IgD-negative memory B cell (primary cell): ENCODE measurements at regions not wholly inside any gene's neighbourhood (a gene's known extent, or its start where the extent isn't known, plus 50 kb on each side); places are given as distances from the start of the nearest gene placed in this dataset.
"Not testable (repeated sequence)": the region's sequence is repeated elsewhere in the genome, so short reads cannot be mapped to it uniquely, and the experiment has no call there.

ENCODE experiments used
- H3K27ac Mint-ChIP-seq, 3 donors: one replicate each; pipeline ENCODE4 v1.8.0; 2020 to 2022; ENCODE audit warnings: mild to moderate bottlenecking in 3 of 3, mixed read lengths in 3 of 3, moderate library complexity in 1 of 3
- H3K27me3 Mint-ChIP-seq: one replicate; pipeline ENCODE4 v1.8.0; 2021; ENCODE audit warnings: mixed read lengths
- H3K36me3 Mint-ChIP-seq: one replicate; pipeline ENCODE4 v1.8.0; 2020; ENCODE audit warnings: mild to moderate bottlenecking, mixed read lengths
- H3K4me1 Mint-ChIP-seq, 3 donors: one replicate each; pipeline ENCODE4 v1.8.0; 2020 to 2022; ENCODE audit warnings: mixed read lengths in 3 of 3, mild to moderate bottlenecking in 1 of 3
- H3K4me3 Mint-ChIP-seq, 4 donors: one replicate each; pipeline ENCODE4 v1.8.0; 2020 to 2022; ENCODE audit warnings: mild to moderate bottlenecking in 4 of 4, mixed read lengths in 4 of 4, moderate library complexity in 3 of 4
- H3K9me3 Mint-ChIP-seq, 3 donors: one replicate each; pipeline ENCODE4 v1.8.0; 2020 to 2021; ENCODE audit warnings: mixed read lengths in 3 of 3, mild to moderate bottlenecking in 1 of 3

GRCh38 chr1:30525631-30525970, 197.8 kb downstream of the MATN1 start:
- no peak overlapping the region for H3K27ac Mint-ChIP-seq
- H3K27me3 Mint-ChIP-seq = peaks cover 13% of the 10 kb centered on the region
- no peaks in the 10 kb centered on the region for H3K36me3 Mint-ChIP-seq
- H3K9me3 Mint-ChIP-seq = peaks cover 0 to 2% (median 0%) of the 10 kb centered on the region in 3 donors
- peaks cover 0 to 2% (median 0%) of the 10 kb centered on the region in 3 donors for H3K4me1 Mint-ChIP-seq
- H3K4me3 Mint-ChIP-seq = no peak overlapping the region

DNA sequence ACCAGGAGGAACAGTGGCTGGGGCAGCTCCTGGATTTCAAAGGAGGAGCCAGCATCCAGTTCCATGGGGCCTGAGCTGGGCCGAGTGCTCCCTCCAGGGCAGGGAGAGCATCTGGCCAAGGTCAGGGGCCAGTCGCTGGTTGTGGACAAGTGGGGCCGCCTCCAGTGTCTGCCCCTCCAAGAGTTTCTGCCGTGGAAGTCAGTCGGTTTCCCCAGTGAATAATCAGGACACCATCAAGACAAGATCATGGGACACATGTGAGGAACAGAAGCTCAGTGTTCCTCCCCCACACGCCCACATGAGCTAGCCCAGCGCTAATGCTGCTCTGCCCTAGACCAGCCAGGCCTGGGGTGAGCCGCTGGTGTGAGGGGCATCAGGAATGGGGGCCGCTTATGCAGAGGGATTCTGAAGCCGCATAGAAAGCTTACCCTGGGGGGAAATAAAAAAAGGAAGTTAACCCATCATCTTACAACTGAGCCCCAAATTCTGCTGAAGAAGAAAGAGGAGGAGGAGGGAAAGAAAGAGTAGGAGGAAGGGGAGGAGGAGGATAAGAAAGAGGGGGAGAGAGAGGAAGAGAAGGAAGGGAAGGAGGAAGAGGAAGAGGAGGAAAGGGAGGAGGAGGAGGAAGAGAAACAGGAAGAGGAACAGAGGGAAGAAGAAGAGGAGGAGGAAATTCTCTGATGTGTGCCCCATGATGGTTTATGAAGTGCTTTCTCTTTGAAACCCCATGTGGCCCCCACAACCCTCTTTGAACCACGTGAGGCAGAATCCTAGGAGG, 198.4 kb downstream of the MATN1 start:
- H3K27ac Mint-ChIP-seq = no peak overlapping the region
- H3K36me3 Mint-ChIP-seq = no peaks in the 10 kb centered on the region
- H3K9me3 Mint-ChIP-seq = peaks cover 0 to 2% (median 0%) of the 10 kb centered on the region in 3 donors
- H3K4me1 Mint-ChIP-seq = peaks cover 0 to 2% (median 0%) of the 10 kb centered on the region in 3 donors
- peak overlapping the region in 1 of 4 donors; percentile 53 for H3K4me3 Mint-ChIP-seq
- peaks cover 13% of the 10 kb centered on the region for H3K27me3 Mint-ChIP-seq

GRCh38 chr1:30524025-30524555, 199.3 kb downstream of the MATN1 start:
- not testable (repeated sequence) for H3K9me3 Mint-ChIP-seq, H3K36me3 Mint-ChIP-seq, H3K27ac Mint-ChIP-seq, H3K4me1 Mint-ChIP-seq, H3K4me3 Mint-ChIP-seq
- peaks cover 13% of the 10 kb centered on the region for H3K27me3 Mint-ChIP-seq

DNA sequence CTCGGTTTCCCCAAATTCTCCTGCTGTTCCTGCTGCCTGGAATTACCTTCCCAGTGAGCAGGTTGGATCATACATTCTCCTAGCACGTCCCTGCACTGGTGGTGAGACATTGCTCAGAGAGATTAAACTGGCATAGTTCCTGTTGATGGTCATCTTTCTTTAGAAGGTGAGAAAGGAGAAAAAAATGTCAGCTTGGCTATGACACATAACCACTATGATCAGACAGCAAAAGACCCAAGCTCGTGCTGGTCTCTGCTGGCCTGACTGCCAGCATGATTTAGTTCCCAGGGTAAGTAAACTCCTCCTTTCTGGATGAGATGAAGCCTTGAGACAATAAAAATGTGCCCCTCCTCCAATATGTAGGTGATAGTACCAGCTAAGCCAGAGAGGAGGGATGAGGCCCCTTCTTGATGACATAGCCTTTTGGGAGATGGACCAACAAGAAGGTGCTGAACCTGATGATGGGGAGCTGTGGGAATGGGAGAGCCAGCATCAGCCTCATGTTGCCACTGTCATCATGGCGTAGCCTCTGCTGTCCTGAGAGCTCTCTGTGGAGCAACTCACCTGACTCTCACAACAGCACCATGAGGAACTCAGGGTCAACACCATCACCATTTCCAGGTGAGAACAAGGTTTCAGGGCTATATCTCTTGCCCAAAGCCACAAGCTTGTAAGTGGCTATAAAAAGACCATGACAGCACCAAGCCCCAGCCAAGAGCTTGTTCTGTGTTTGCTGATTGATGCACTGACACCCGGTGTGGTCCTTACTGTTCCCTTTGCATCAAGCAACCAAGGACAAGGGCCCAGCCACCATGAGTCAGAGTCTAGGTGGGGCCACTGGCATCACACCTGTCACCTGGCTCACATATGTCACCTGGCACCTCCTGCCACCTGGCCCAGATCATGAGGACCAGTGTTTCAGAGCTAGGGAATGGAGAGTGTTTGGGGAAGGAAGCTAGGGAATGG, 200.0 kb downstream of the MATN1 start:
- Mint-ChIP-seq H3K9me3 (peaks cover 0 to 2% (median 0%) of the 10 kb centered on the region in 3 donors), H3K36me3 (no peaks in the 10 kb centered on the region), H3K27me3 (peaks cover 13% of the 10 kb centered on the region), H3K27ac (no peak overlapping the region), H3K4me1 (peaks cover 0 to 2% (median 0%) of the 10 kb centered on the region in 3 donors), H3K4me3 (no peak overlapping the region)

DNA sequence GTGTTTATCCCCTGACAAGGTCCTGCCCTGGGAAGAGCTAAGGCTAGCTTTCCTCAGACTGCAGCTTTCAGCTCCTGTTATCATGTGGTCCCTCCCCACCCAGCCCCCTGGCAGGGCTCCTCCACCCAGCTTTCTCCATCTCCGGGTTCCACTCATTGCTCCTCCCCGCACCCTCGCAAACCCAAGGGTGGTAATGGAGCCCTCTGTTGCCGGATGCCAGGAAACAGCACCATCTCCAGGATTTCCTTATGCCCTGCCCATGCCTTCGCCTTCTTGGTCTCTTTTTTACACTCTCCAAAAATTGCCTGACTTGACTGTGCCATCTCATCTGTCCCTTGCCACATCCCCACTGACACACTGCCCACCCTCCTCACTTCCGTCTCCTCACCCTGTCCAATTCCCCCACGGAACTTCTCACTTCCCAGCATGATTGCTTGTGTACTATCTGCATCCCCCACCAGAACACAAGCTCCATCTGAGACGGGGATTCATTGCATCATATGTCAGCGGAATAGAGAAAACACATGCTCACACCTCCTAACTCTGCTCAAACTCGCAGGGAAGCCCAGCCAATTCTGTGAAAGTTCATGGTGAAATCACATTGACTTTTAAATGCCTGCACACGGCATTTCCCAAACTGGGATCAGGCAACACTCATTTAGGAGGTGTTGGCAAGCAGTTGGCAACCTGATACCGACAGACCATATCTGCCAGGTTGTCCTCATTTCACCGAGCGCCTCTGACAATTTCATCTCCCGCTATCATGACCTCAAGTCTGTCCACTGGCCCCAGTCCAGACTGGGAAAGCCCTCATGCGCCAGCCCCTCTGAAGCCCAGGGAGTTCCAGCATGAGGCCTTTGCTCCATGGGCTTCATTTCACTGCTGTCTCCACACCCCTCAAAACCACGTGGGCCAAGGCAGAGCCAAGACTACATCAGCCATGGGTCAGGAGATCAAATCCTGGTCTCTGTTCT, 201.1 kb downstream of the MATN1 start:
- no peak overlapping the region for H3K4me3 Mint-ChIP-seq
- peaks cover 0 to 2% (median 0%) of the 10 kb centered on the region in 3 donors for H3K9me3 Mint-ChIP-seq
- no peaks in the 10 kb centered on the region for H3K36me3 Mint-ChIP-seq
- peaks cover 13% of the 10 kb centered on the region for H3K27me3 Mint-ChIP-seq
- H3K27ac Mint-ChIP-seq = peak overlapping the region in 1 of 3 donors; percentile 47
- H3K4me1 Mint-ChIP-seq = peaks cover 0 to 2% (median 0%) of the 10 kb centered on the region in 3 donors

DNA sequence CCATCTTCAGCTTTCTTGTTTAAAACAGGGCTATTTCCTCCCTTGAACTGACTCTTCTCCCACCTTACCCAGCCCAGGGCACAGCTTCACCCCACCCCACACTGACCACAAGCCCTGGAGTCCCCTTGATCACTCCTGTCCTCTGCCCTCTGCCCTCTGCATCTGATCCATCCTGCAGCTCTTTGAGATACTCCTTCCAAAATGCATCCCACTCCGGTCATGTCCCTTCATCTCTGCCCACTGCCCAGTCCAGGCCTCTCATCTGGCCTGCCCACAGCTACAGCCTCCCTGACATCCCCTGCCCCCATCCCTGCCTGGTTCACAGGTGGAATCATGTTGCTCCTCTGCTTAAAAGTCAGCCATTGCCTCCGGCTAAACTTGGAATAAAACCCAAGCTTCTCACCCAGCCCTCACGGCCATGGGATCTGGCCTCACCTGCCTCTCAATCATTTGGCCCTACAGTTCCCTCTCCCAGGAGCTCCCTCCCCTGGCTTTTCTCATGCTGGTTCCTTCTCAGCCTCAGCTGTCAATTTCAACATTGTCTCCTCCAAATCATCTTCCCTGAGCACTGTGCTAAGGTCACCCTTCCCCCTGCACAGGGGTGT, 202.0 kb downstream of the MATN1 start:
- Mint-ChIP-seq H3K27ac (no peak overlapping the region), H3K4me3 (no peak overlapping the region), H3K4me1 (peaks cover 0 to 2% (median 0%) of the 10 kb centered on the region in 3 donors), H3K27me3 (peaks cover 17% of the 10 kb centered on the region), H3K9me3 (peaks cover 0 to 2% (median 0%) of the 10 kb centered on the region in 3 donors), H3K36me3 (no peaks in the 10 kb centered on the region)

DNA sequence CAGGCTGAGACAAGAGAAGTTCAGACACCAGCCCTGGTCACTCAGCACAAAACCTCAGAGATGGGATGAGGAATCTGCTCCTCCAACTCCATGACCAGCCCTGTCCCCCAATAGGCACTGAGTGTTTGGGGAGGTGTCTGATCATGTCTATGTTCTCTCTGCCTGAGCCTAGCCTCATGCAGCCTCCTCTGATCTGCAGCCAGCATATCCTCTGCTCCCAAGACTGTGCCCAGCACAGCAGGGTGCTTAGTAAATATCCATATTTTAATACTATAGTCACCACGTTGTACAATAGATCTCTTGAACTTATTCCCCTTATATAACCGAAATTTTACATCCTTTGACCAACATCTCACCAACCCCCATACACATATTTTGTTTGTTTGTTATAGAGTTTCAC, 202.9 kb downstream of the MATN1 start:
- peaks cover 0 to 4% (median 0%) of the 10 kb centered on the region in 3 donors for H3K9me3 Mint-ChIP-seq
- peaks cover 17% of the 10 kb centered on the region for H3K27me3 Mint-ChIP-seq
- no peaks in the 10 kb centered on the region for H3K36me3 Mint-ChIP-seq
- peaks cover 0 to 2% (median 0%) of the 10 kb centered on the region in 3 donors for H3K4me1 Mint-ChIP-seq
- H3K27ac Mint-ChIP-seq = no peak overlapping the region
- H3K4me3 Mint-ChIP-seq = no peak overlapping the region

- Mint-ChIP-seq H3K9me3 (peaks cover 0 to 2% (median 0%) of the 10 kb centered on the region in 3 donors), H3K4me3 (no peak overlapping the region), H3K36me3 (no peaks in the 10 kb centered on the region), H3K4me1 (peaks cover 0 to 2% (median 0%) of the 10 kb centered on the region in 3 donors), H3K27ac (no peak overlapping the region), H3K27me3 (peaks cover 17% of the 10 kb centered on the region)
Measured at GRCh38 chr1:30519201-30519763, 204.1 kb downstream of the MATN1 start.

DNA sequence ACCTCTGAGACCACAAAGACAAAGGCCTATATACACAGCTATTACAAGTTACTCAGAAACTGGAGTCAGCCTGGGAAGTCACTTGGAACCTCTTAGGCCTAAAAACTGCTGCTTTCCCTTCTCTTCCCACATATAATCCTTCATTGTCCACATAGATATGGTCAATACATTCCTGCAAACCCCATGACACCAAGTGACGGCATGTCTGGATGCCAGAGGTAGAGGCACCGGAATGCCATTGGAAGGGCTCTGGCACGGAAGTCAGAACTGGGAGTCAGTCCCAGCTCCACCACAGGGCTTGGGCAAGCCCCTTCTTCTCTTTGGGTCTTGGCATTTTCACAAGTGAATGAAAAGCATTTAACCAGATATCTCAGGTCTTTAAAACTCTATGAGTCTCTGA, 204.7 kb downstream of the MATN1 start:
- peaks cover 0 to 2% (median 0%) of the 10 kb centered on the region in 3 donors for H3K4me1 Mint-ChIP-seq
- H3K9me3 Mint-ChIP-seq = peaks cover 0 to 2% (median 0%) of the 10 kb centered on the region in 3 donors
- no peak overlapping the region for H3K27ac Mint-ChIP-seq
- peaks cover 17% of the 10 kb centered on the region for H3K27me3 Mint-ChIP-seq
- H3K4me3 Mint-ChIP-seq = no peak overlapping the region
- H3K36me3 Mint-ChIP-seq = no peaks in the 10 kb centered on the region

DNA sequence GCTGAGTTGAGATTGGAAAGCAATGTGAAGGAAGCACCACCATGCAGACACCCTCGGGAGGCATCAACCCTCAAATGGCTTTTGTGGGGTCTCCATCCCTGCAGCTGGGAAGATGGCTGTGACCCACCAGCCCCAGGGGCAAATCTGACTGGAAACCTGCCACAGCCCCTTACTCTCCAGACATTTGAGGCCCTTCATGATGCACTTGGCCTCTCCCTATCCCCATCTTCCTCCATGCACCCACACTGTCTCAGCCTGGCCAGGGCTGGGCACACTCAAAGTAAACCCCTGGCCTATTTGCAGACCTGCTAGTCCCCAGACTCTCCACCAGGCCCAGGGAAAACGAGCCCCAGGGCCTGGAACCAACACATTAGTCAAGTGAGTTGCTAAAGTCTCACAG, 205.2 kb downstream of the MATN1 start:
- peaks cover 0 to 2% (median 0%) of the 10 kb centered on the region in 3 donors for H3K9me3 Mint-ChIP-seq
- no peak overlapping the region for H3K27ac Mint-ChIP-seq
- peaks cover 0 to 2% (median 0%) of the 10 kb centered on the region in 3 donors for H3K4me1 Mint-ChIP-seq
- H3K4me3 Mint-ChIP-seq = no peak overlapping the region
- peaks cover 17% of the 10 kb centered on the region for H3K27me3 Mint-ChIP-seq
- H3K36me3 Mint-ChIP-seq = no peaks in the 10 kb centered on the region

DNA sequence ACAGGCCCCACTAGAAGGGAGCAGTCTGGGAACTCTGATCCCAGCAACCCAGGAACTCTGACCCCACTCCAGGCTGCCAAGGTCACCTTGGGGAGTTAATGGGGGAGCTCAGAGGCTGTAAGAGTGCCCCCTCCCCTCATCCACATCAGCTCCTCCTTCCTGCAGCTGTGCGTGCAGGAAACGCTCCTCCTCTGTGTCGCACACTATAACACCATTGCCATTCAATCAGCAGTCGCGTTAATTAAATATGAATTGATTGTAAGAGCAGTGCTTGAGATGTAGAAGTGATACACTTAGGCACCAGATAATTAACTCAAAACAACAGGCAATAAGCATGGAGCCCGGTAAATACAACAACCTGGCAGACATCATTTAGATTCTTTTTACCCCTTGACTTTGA, 205.7 kb downstream of the MATN1 start:
- H3K9me3 Mint-ChIP-seq, H3K4me3 Mint-ChIP-seq, H3K27ac Mint-ChIP-seq, H3K36me3 Mint-ChIP-seq, H3K4me1 Mint-ChIP-seq: not testable (repeated sequence)
- peaks cover 14% of the 10 kb centered on the region for H3K27me3 Mint-ChIP-seq

DNA sequence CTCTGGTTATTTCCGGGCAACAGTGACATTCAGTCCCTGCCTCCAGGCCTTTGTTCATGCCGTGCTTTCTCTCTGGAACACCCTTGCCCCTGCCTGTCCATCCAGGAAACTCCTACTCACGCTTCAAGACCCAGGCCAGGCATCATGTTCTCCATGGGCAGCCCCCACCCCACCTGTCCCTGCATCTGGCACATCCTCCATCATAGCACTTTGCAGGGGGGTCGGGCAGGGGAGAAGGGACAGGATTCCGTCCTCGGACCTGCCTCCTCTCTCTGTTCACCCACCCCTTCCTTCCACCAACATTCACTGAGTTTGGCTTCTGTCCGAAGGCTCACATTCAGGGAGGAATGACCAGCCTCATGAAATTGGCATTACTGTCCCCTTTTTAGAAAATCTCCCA, 206.1 kb downstream of the MATN1 start:
- not testable (repeated sequence) for H3K36me3 Mint-ChIP-seq, H3K4me3 Mint-ChIP-seq, H3K9me3 Mint-ChIP-seq, H3K27ac Mint-ChIP-seq, H3K4me1 Mint-ChIP-seq
- H3K27me3 Mint-ChIP-seq = peaks cover 15% of the 10 kb centered on the region

- H3K27me3 Mint-ChIP-seq = peaks cover 12% of the 10 kb centered on the region
- H3K36me3 Mint-ChIP-seq = no peaks in the 10 kb centered on the region
- H3K4me1 Mint-ChIP-seq = peaks cover 0 to 2% (median 0%) of the 10 kb centered on the region in 3 donors
- no peak overlapping the region for H3K27ac Mint-ChIP-seq
- peaks cover 0 to 2% (median 0%) of the 10 kb centered on the region in 3 donors for H3K9me3 Mint-ChIP-seq
- H3K4me3 Mint-ChIP-seq = no peak overlapping the region
Measured at GRCh38 chr1:30516485-30516858, 206.9 kb downstream of the MATN1 start.
